NB4 (cell line): ENCODE measurements at regions not wholly inside any gene's neighbourhood (a gene's known extent, or its start where the extent isn't known, plus 50 kb on each side); places are given as distances from the start of the nearest gene placed in this dataset.

Experiments
- MYC ChIP-seq: IDR thresholded peaks from 2 replicates; pipeline ENCODE4 v1.6.1; 2011; ENCODE audit warnings: low read depth, low read length
- POLR2A ChIP-seq: IDR thresholded peaks from 2 replicates; pipeline ENCODE4 v1.6.1; 2011; ENCODE audit warnings: mild to moderate bottlenecking; ENCODE audit not compliant: insufficient read length; ENCODE audit errors: extremely low read depth
- TF ChIP-seq, protein P1 (sequence below): IDR thresholded peaks from one replicate; pipeline ENCODE4 v1.5.1; 2012; ENCODE audit warnings: low read depth, low read length

DNA sequence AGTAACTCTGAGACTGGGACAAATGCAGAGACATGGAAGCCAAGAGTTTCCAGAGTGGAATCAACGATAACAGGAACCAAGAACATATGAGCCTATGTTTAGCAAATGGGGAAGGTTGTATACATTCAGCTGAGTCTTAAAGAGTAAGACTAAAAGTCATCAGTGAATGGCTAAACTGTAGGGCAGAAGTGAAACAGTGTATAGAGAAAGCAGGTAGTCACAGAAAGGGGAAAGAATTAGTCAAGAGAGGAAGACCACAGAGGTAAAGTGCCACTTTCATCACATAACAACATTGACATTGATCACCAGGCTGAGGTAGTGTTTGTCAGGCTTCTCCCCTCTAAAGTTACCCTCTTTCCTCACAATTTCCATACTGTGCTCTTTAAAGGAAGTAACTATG lies 306.5 kb upstream of the SPTLC3 start:
- TF ChIP-seq MYC (no peak), POLR2A (no peak)
- TF ChIP-seq, protein P1, sequence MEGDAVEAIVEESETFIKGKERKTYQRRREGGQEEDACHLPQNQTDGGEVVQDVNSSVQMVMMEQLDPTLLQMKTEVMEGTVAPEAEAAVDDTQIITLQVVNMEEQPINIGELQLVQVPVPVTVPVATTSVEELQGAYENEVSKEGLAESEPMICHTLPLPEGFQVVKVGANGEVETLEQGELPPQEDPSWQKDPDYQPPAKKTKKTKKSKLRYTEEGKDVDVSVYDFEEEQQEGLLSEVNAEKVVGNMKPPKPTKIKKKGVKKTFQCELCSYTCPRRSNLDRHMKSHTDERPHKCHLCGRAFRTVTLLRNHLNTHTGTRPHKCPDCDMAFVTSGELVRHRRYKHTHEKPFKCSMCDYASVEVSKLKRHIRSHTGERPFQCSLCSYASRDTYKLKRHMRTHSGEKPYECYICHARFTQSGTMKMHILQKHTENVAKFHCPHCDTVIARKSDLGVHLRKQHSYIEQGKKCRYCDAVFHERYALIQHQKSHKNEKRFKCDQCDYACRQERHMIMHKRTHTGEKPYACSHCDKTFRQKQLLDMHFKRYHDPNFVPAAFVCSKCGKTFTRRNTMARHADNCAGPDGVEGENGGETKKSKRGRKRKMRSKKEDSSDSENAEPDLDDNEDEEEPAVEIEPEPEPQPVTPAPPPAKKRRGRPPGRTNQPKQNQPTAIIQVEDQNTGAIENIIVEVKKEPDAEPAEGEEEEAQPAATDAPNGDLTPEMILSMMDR: no peak
